ENCODE measurements at regions not wholly inside any gene's neighbourhood (a gene's known extent, or its start where the extent isn't known, plus 50 kb on each side); places are given as distances from the start of the nearest gene placed in this dataset.
A peak's percentile ranks its signal among the peaks of the same experiment; 100 is the strongest.

GRCh38 chr10:33666686-33667480 is 332.4 kb upstream of the NRP1 start:
- Histone ChIP-seq H3K4me3 (no peak overlapping the region), H3K27ac (no peak overlapping the region), H3K4me1 (replicated peaks in 1 of 2) (peaks cover 7 to 8% of the 10 kb centered on the region in 2 donors)
- ATAC-seq (replicated peaks in 6 of 8) = no peak
- 48 to 100% (median 79%) methylated on average over 1 to 5 of the region's 5 CpGs; no CpG with 5 or more reads in 4 of the 10 experiments for WGBS, 10 experiments
- in situ Hi-C loops (cut with MboI; ENCODE audit: low pct_unique_long_range_greater_than_20kb in 2 of 9, low sequenced_read_pairs in 9 of 9, unreplicated experiment in 9 of 9) = loop anchor here in 1 of 9 experiments (25.0 kb wide), 1 partner anchor 330 kb away; the partner anchor contains the start of gene NRP1

- Histone ChIP-seq H3K4me1 (replicated peaks in 1 of 2) (peaks cover 8 to 11% of the 10 kb centered on the region in 2 donors), H3K27ac (no peak overlapping the region), H3K4me3 (no peak overlapping the region)
- in situ Hi-C loops (cut with MboI; ENCODE audit: low pct_unique_long_range_greater_than_20kb in 2 of 9, low sequenced_read_pairs in 9 of 9, unreplicated experiment in 9 of 9) = loop anchor here in 1 of 9 experiments (25.0 kb wide), 1 partner anchor 328 kb away; the partner anchor contains the start of gene NRP1
- ATAC-seq (replicated peaks in 6 of 8) = peak in 4 of 8 experiments; percentile 24 to 55 (median 49)
Measured at GRCh38 chr10:33665501-33665900, 331.0 kb upstream of the NRP1 start.

GRCh38 chr10:33664070-33664469 is 329.6 kb upstream of the NRP1 start:
- H3K4me3 ChIP-seq = no peak overlapping the region
- WGBS, 10 experiments = 54 to 89% (median 73%) methylated on average over 2 to 3 of the region's 3 CpGs; no CpG with 5 or more reads in 6 of the 10 experiments
- peaks cover 8 to 25% of the 10 kb centered on the region in 2 donors for H3K4me1 ChIP-seq (replicated peaks in 1 of 2)
- no peak overlapping the region for H3K27ac ChIP-seq
- in situ Hi-C loops (cut with MboI; ENCODE audit: low pct_unique_long_range_greater_than_20kb in 2 of 9, low sequenced_read_pairs in 9 of 9, unreplicated experiment in 9 of 9) = loop anchor here in 1 of 9 experiments (25.0 kb wide), 1 partner anchor 327 kb away; the partner anchor contains the start of gene NRP1
- peak in 1 of 8 experiments; percentile 55 for ATAC-seq (replicated peaks in 6 of 8)

- WGBS, 10 experiments = 0 to 93% (median 10%) methylated on average over 2 to 9 of the region's 15 CpGs; no CpG with 5 or more reads in 3 of the 10 experiments
- ATAC-seq (replicated peaks in 6 of 8) = peak in 3 of 8 experiments; percentile 92 to 93 (median 92)
- Histone ChIP-seq H3K4me1 (replicated peaks in 1 of 2) (peaks cover 8 to 28% of the 10 kb centered on the region in 2 donors), H3K4me3 (no peak overlapping the region), H3K27ac (no peak overlapping the region)
- in situ Hi-C loops (cut with MboI; ENCODE audit: low pct_unique_long_range_greater_than_20kb in 2 of 9, low sequenced_read_pairs in 9 of 9, unreplicated experiment in 9 of 9) = loop anchor here in 1 of 9 experiments (25.0 kb wide), 1 partner anchor 324 kb away; the partner anchor contains the start of gene NRP1
Measured at GRCh38 chr10:33661580-33662336, 327.3 kb upstream of the NRP1 start.

DNA sequence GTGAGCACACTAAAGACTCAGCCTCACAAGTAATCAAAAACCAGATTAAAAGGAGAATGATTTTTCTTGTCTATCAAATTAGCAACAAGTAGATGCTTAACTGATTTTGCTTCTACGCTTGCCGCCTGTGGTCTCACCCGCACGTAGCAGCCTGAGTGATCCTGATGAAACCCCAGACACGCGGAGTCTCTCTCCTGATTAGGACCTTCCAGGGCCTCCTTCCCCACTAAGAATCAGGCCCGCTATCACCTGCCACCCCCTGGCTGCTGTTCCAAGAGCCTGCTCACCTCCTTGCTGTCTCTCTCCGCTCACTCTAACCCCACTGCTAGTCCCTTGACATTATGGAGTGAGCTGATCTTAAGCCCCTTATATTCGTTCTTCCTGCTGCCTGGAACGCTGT is 325.9 kb upstream of the NRP1 start:
- no peak overlapping the region for H3K4me3 ChIP-seq
- 50 to 100% (median 93%) methylated on average over 1 to 10 of the region's 10 CpGs; no CpG with 5 or more reads in 4 of the 10 experiments for whole genome bisulfite sequencing, 10 experiments
- peak in 1 of 8 experiments; percentile 16 for ATAC-seq (replicated peaks in 6 of 8)
- peaks cover 8 to 28% of the 10 kb centered on the region in 2 donors for H3K4me1 ChIP-seq (replicated peaks in 1 of 2)
- in situ Hi-C loops (cut with MboI; ENCODE audit: low pct_unique_long_range_greater_than_20kb in 2 of 9, low sequenced_read_pairs in 9 of 9, unreplicated experiment in 9 of 9) = loop anchor here in 1 of 9 experiments (25.0 kb wide), 1 partner anchor 323 kb away; the partner anchor contains the start of gene NRP1
- H3K27ac ChIP-seq = no peak overlapping the region

DNA sequence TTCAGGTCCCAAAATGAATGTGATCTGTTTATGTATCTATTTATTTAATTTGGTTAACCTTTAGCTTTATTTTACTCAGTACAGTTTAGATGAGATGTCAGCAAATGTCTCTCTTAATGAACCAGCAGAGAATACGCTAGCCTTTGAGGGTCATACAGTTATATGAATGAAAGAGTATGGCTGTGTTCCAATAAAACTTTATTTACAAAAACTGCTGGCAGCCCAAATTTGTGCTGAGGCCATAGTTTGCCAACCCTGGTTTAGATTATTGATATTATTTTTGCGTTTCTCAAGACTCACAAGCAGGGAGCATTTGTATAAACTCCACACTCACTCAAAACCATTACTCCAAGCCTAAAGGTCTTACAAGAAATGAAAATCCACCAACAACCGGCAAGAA is 323.4 kb upstream of the NRP1 start:
- ATAC-seq (replicated peaks in 6 of 8) = no peak
- in situ Hi-C loops (cut with MboI; ENCODE audit: low pct_unique_long_range_greater_than_20kb in 2 of 9, low sequenced_read_pairs in 9 of 9, unreplicated experiment in 9 of 9) = loop anchor here in 1 of 9 experiments (25.0 kb wide), 1 partner anchor 321 kb away; the partner anchor contains the start of gene NRP1
- 91 to 100% (median 97%) methylated on average over 2 to 3 of the region's 3 CpGs for WGBS, 10 experiments
- peaks cover 0 to 21% of the 10 kb centered on the region in 2 donors for H3K4me1 ChIP-seq (replicated peaks in 1 of 2)
- H3K27ac ChIP-seq = no peak overlapping the region
- H3K4me3 ChIP-seq = no peak overlapping the region

GRCh38 chr10:33657154-33657908 is 322.9 kb upstream of the NRP1 start:
- in situ Hi-C loops (cut with MboI; ENCODE audit: low pct_unique_long_range_greater_than_20kb in 2 of 9, low sequenced_read_pairs in 9 of 9, unreplicated experiment in 9 of 9) = loop anchor here in 1 of 9 experiments (25.0 kb wide), 1 partner anchor 320 kb away; the partner anchor contains the start of gene NRP1
- no peak overlapping the region for H3K4me3 ChIP-seq
- no peak overlapping the region for H3K27ac ChIP-seq
- ATAC-seq (replicated peaks in 6 of 8) = no peak
- H3K4me1 ChIP-seq (replicated peaks in 1 of 2) = peaks cover 0 to 21% of the 10 kb centered on the region in 2 donors
- 80 to 100% (median 92%) methylated on average over 1 to 5 of the region's 6 CpGs for WGBS, 10 experiments

DNA sequence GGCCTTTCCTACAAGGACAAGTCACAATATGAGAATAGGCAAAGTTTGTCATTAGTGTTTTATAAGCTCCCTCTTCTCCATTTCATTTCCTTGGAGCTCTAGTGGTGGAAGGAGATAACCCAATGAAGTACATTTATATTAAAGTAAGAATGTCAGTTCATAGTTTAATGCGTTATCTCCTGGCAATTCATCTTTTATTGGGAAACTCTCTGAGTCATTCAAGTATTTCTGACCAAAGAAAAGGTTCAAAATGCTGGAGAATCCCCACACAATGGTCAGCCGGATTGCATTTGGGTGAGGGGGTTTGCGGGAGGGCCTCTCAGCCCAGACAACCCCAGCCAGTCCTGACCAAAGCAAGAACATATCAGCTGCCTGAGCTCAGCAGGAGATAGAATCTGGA is 321.5 kb upstream of the NRP1 start:
- in situ Hi-C loops (cut with MboI; ENCODE audit: low pct_unique_long_range_greater_than_20kb in 2 of 9, low sequenced_read_pairs in 9 of 9, unreplicated experiment in 9 of 9) = loop anchor here in 1 of 9 experiments (25.0 kb wide), 1 partner anchor 319 kb away; the partner anchor contains the start of gene NRP1
- H3K27ac ChIP-seq = no peak overlapping the region
- H3K4me1 ChIP-seq (replicated peaks in 1 of 2) = peaks cover 0 to 21% of the 10 kb centered on the region in 2 donors
- ATAC-seq (replicated peaks in 6 of 8) = no peak
- WGBS, 10 experiments = 83 to 100% (median 100%) methylated on average over 1 to 3 of the region's 3 CpGs
- no peak overlapping the region for H3K4me3 ChIP-seq

- Histone ChIP-seq H3K27ac (no peak overlapping the region), H3K4me3 (no peak overlapping the region), H3K4me1 (replicated peaks in 1 of 2) (peaks cover 0 to 15% of the 10 kb centered on the region in 2 donors)
- ATAC-seq (replicated peaks in 6 of 8) = peak in 1 of 8 experiments; percentile 36
- in situ Hi-C loops (cut with MboI; ENCODE audit: low pct_unique_long_range_greater_than_20kb in 2 of 9, low sequenced_read_pairs in 9 of 9, unreplicated experiment in 9 of 9) = loop anchor here in 1 of 9 experiments (25.0 kb wide), 1 partner anchor 318 kb away; the partner anchor contains the start of gene NRP1
- 65 to 100% (median 91%) methylated on average over 1 to 7 of the region's 8 CpGs; no CpG with 5 or more reads in 1 of the 10 experiments for WGBS, 10 experiments
Measured at GRCh38 chr10:33655165-33655815, 320.8 kb upstream of the NRP1 start.

DNA sequence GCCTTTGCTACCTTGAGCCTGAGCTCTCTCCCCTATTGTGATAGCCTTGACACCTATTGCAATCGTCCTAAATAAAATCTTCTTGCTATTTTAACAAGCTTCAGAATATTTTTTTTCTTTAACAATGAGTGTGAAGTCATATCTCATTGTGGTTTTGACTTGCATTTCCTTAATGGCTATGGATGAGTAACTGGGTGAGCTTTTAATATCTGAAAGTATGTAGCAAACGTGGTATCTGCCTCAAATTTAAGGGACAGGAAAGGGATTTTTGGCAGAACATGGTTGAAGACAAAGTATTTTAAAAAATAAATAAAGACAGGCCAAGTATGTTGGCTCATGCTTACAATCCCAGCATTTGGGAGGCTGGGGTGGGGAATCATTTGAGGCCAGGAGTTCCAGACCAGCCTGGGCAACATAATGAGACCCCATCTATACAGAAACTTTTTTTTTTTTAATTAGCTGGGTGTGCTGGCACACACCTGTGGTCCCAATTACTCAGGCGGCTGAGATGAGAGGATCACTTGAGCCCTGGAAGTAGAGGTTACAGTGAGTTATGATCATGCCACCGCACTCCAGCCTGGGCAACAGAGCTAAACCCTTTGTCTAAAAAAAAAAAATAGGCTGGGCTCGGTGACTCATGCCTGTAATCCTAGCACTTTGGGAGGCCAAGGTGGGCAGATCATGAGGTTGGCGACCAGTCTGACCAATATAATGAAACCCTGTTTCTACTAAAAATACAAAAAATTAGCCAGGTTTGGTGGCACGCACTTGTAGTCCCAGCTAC is 319.3 kb upstream of the NRP1 start:
- no peak overlapping the region for H3K4me3 ChIP-seq
- WGBS, 10 experiments = 33 to 95% (median 75%) methylated on average over 1 to 6 of the region's 7 CpGs
- in situ Hi-C loops (cut with MboI; ENCODE audit: low pct_unique_long_range_greater_than_20kb in 2 of 9, low sequenced_read_pairs in 9 of 9, unreplicated experiment in 9 of 9) = loop anchor here in 1 of 9 experiments (25.0 kb wide), 1 partner anchor 316 kb away; the partner anchor contains the start of gene NRP1
- ATAC-seq (replicated peaks in 6 of 8) = no peak
- H3K4me1 ChIP-seq (replicated peaks in 1 of 2) = peaks cover 0 to under 1% of the 10 kb centered on the region in 2 donors
- H3K27ac ChIP-seq = no peak overlapping the region

DNA sequence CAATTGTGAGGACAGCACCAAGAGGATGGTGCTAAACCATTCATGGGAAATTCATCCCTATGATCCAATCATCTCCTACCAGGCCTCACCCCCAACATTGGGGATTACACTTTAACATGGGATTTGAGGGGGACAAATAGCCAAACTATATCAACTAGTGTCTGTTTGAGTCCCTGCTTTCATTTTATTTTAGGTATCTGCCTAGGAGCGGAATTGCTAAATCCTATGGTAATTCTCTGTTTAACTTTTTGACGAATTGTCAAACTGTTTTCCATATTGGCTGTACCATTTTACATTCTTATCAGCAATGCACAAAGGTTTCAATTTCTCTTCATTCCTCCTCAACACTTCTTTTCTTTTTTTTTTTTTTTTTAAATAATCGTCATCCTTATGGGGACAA is 318.4 kb upstream of the NRP1 start:
- no peaks in the 10 kb centered on the region for H3K4me1 ChIP-seq (replicated peaks in 1 of 2)
- in situ Hi-C loops (cut with MboI; ENCODE audit: low pct_unique_long_range_greater_than_20kb in 2 of 9, low sequenced_read_pairs in 9 of 9, unreplicated experiment in 9 of 9) = loop anchor here in 1 of 9 experiments (25.0 kb wide), 1 partner anchor 316 kb away; the partner anchor contains the start of gene NRP1
- ATAC-seq (replicated peaks in 6 of 8) = no peak
- H3K27ac ChIP-seq = no peak overlapping the region
- no peak overlapping the region for H3K4me3 ChIP-seq
- WGBS, 10 experiments = 76 to 100% (median 90%) methylated on average over 1 to 3 of the region's 3 CpGs; no CpG with 5 or more reads in 1 of the 10 experiments
